Sigmoid colon (tissue), 6 donors: ENCODE measurements at regions not wholly inside any gene's neighbourhood (a gene's known extent, or its start where the extent isn't known, plus 50 kb on each side); places are given as distances from the start of the nearest gene placed in this dataset.

Experiments used
- DNase-seq: peaks from one replicate; pipeline ENCODE4 v3.0.0-alpha.2; 2019
- H3K27ac ChIP-seq, 4 donors: fragments of 200-600 bp; sonication (generic); one replicate each; pipeline ENCODE4 v1.5.1; 2016 to 2019; ENCODE audit warnings: mild to moderate bottlenecking in 1 of 4
- H3K27me3 ChIP-seq, 3 donors: fragments of 200-600 bp; sonication (generic); one replicate each; pipeline ENCODE4 v1.5.1; 2019; ENCODE audit warnings: mild to moderate bottlenecking in 1 of 3
- H3K36me3 ChIP-seq, 4 donors: fragments of 200-600 bp; sonication (generic); one replicate each; pipeline ENCODE4 v1.5.1; 2016 to 2019
- H3K4me1 ChIP-seq, 4 donors: fragments of 200-600 bp; sonication (generic); one replicate each; pipeline ENCODE4 v1.5.1; 2017 to 2019
- H3K4me3 ChIP-seq, 4 donors: fragments of 200-600 bp; sonication (generic); one replicate each; pipeline ENCODE4 v1.5.1; 2017 to 2019; ENCODE audit warnings: mild to moderate bottlenecking in 2 of 4, moderate library complexity in 1 of 4
- H3K9me3 ChIP-seq, 4 donors: fragments of 200-600 bp in 3 of 4; sonication (generic) in 3 of 4; one replicate each; pipeline versions ENCODE4 v1.5.1 to v1.6.1; 2013 to 2019
- CTCF ChIP-seq, 4 experiments: fragments of 450-650 bp in 3 of 4; fragments of 200-600 bp in 1 of 4; IDR thresholded peaks; one replicate each; pipeline ENCODE4 v1.5.1; 2016 to 2019; ENCODE audit warnings: antibody characterized with exemption in 4 of 4, mild to moderate bottlenecking in 3 of 4, moderate library complexity in 2 of 4
- EP300 ChIP-seq, 4 donors: sonication (generic); formaldehyde crosslinking; IDR thresholded peaks; one replicate each; pipeline ENCODE4 v1.6.1; 2017; ENCODE audit warnings: antibody characterized with exemption in 4 of 4
- POLR2A ChIP-seq, 2 donors: fragments of 450-650 bp; IDR thresholded peaks; one replicate each; pipeline ENCODE4 v1.6.1; 2016; ENCODE audit warnings: antibody characterized with exemption in 2 of 2, mild to moderate bottlenecking in 2 of 2, moderate library complexity in 2 of 2
- POLR2AphosphoS5 ChIP-seq, 4 donors: sonication (generic); formaldehyde crosslinking; IDR thresholded peaks; one replicate each; pipeline ENCODE4 v1.6.1; 2017; ENCODE audit warnings: antibody characterized with exemption in 4 of 4
- WGBS, 2 donors: extraction: QIAGEN DNeasy Blood & Tissue Kit; methylation state at CpG; one replicate each; pipeline ENCODE4 v1.1.7; 2013; 5-methylcytosine and 5-hydroxymethylcytosine counted together
- intact Hi-C: fragments of 100-400 bp; cut with DNase I; formaldehyde crosslinking; loops from one replicate; pipeline ENCODE4 v1.15.1; 2023
- donor health status: healthy with polysubstance abuse.
- donor health status: healthy.

- WGBS, 2 donors = 80 to 85% methylated on average over 8 of the region's 8 CpGs
- TF ChIP-seq POLR2AphosphoS5 (IDR thresholded peaks at IDR 0.05) (no peak), CTCF (IDR thresholded peaks at IDR 0.05) (no peak), EP300 (IDR thresholded peaks at IDR 0.05) (no peak), POLR2A (IDR thresholded peaks at IDR 0.05) (no peak)
- Histone ChIP-seq H3K27me3 (no peaks in the 10 kb centered on the region), H3K9me3 (no peaks in the 10 kb centered on the region), H3K4me3 (no peak overlapping the region), H3K4me1 (no peaks in the 10 kb centered on the region), H3K27ac (no peak overlapping the region), H3K36me3 (no peaks in the 10 kb centered on the region)
- intact Hi-C loops = no loop called here
- no peak for DNase-seq
These were observed 849.1 kb upstream of the API5 start for GRCh38 chr11:42462558-42463310.

- H3K9me3 ChIP-seq = no peaks in the 10 kb centered on the region
- no peak for TF ChIP-seq CTCF (IDR thresholded peaks at IDR 0.05)
- no peak for TF ChIP-seq POLR2AphosphoS5 (IDR thresholded peaks at IDR 0.05)
- TF ChIP-seq EP300 (IDR thresholded peaks at IDR 0.05) = no peak
- TF ChIP-seq POLR2A (IDR thresholded peaks at IDR 0.05) = no peak
- H3K36me3 ChIP-seq = no peaks in the 10 kb centered on the region
- H3K27me3 ChIP-seq = no peaks in the 10 kb centered on the region
- no peak overlapping the region for H3K27ac ChIP-seq
- no peak for DNase-seq
- WGBS, 2 donors = 62 to 78% methylated on average over 2 of the region's 2 CpGs
- intact Hi-C loops = no loop called here
- no peaks in the 10 kb centered on the region for H3K4me1 ChIP-seq
- no peak overlapping the region for H3K4me3 ChIP-seq
These were observed 846.2 kb upstream of the API5 start for GRCh38 chr11:42465623-42466022.

- 80 to 89% methylated on average over 4 of the region's 4 CpGs for WGBS, 2 donors
- no peak overlapping the region for H3K27ac ChIP-seq
- no peaks in the 10 kb centered on the region for H3K36me3 ChIP-seq
- H3K4me3 ChIP-seq = no peak overlapping the region
- H3K27me3 ChIP-seq = no peaks in the 10 kb centered on the region
- intact Hi-C loops = no loop called here
- no peak for DNase-seq
- TF ChIP-seq POLR2AphosphoS5 (IDR thresholded peaks at IDR 0.05) = no peak
- TF ChIP-seq EP300 (IDR thresholded peaks at IDR 0.05) = no peak
- no peak for TF ChIP-seq POLR2A (IDR thresholded peaks at IDR 0.05)
- no peak for TF ChIP-seq CTCF (IDR thresholded peaks at IDR 0.05)
- no peaks in the 10 kb centered on the region for H3K4me1 ChIP-seq
- H3K9me3 ChIP-seq = no peaks in the 10 kb centered on the region
These were observed 838.7 kb upstream of the API5 start for GRCh38 chr11:42473106-42473505.

- no peaks in the 10 kb centered on the region for H3K27me3 ChIP-seq
- no peaks in the 10 kb centered on the region for H3K4me1 ChIP-seq
- TF ChIP-seq CTCF (IDR thresholded peaks at IDR 0.05) = no peak
- no peak for TF ChIP-seq EP300 (IDR thresholded peaks at IDR 0.05)
- no peak for TF ChIP-seq POLR2AphosphoS5 (IDR thresholded peaks at IDR 0.05)
- no peak for TF ChIP-seq POLR2A (IDR thresholded peaks at IDR 0.05)
- H3K36me3 ChIP-seq = no peaks in the 10 kb centered on the region
- no peaks in the 10 kb centered on the region for H3K9me3 ChIP-seq
- H3K4me3 ChIP-seq = no peak overlapping the region
- DNase-seq = no peak
- H3K27ac ChIP-seq = no peak overlapping the region
- intact Hi-C loops = no loop called here
These were observed 829.0 kb upstream of the API5 start for GRCh38 chr11:42482822-42483221.

GRCh38 chr11:42490506-42490905 lies 821.3 kb upstream of the API5 start:
- no peaks in the 10 kb centered on the region for H3K36me3 ChIP-seq
- WGBS, 2 donors = 78 to 89% methylated on average over 3 of the region's 3 CpGs
- no peak for DNase-seq
- no peaks in the 10 kb centered on the region for H3K9me3 ChIP-seq
- H3K4me3 ChIP-seq = no peak overlapping the region
- no peak for TF ChIP-seq POLR2A (IDR thresholded peaks at IDR 0.05)
- TF ChIP-seq EP300 (IDR thresholded peaks at IDR 0.05) = no peak
- no peak for TF ChIP-seq POLR2AphosphoS5 (IDR thresholded peaks at IDR 0.05)
- TF ChIP-seq CTCF (IDR thresholded peaks at IDR 0.05) = no peak
- no peak overlapping the region for H3K27ac ChIP-seq
- H3K27me3 ChIP-seq = no peaks in the 10 kb centered on the region
- intact Hi-C loops = no loop called here
- no peaks in the 10 kb centered on the region for H3K4me1 ChIP-seq
